NCI-H1417 (cell line): ENCODE measurements at regions not wholly inside any gene's neighbourhood (a gene's known extent, or its start where the extent isn't known, plus 50 kb on each side); places are given as distances from the start of the nearest gene placed in this dataset.

Source experiments
- DNase-seq, 3 experiments: peaks; one replicate each; lab custom pipeline; 2025; lab: John Stamatoyannopoulos, UW

GRCh38 chr2:183284606-183285005 lies 160.4 kb downstream of the NUP35 start:
- DNase-seq, result no peak

GRCh38 chr2:183291436-183291835 lies 167.2 kb downstream of the NUP35 start:
- no peak for DNase-seq

GRCh38 chr2:183292028-183292427 lies 167.8 kb downstream of the NUP35 start:
- no peak for DNase-seq

DNA sequence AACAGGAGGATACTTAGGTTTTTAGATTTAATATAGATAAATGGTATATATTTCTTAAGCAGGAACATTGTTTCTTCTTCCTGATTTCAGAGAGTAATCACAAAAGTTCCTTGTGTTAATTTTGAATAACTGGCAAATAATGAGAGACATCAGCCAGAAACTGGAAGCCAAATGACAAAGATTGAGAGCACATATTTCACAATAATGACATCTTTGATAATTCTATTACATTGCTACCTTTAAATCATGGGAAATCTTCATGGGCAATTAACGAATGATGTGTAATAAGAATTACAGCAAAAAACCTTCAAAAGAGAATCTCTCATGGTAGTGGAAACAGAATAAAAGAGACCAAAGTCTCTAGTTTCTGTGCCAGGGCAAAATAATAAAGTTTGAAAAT lies 215.1 kb downstream of the NUP35 start:
- no peak for DNase-seq

DNA sequence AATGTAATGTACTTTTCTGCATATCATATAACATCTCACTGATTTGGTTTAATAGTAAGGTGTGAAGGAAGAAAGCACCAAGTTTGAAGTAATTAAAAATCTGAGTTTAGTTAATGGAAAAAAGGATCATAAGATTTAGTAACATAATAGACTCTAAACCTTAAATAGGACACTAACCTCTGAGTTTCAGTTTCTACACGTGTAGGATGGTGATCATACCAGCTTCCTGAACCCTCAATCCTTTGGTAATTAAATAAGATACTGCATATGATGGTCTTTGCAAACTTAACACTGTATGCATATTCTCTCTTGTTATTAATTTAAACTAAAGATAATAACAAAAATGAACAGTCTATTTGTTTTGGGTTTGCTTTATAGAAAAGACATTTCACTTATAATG lies 216.8 kb downstream of the NUP35 start:
- DNase-seq, result no peak

DNA sequence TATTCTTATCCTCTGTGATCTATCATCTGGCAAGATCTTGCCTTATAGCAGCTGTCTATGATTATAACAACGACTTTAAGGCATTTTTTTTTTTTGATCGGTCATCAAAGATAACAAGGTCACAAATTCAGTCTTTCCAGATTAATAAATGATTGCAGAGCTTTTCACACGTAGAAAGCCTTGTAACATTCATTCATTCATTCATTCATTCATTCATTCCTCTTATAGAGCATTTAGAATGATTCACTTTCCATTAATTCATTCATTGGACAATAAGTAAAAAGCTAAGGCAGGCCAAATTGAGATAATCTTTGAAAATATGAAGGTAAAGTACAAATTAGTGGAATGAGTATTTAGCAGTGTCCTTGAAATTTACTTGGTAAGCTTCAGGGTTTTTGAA lies 223.7 kb downstream of the NUP35 start:
- no peak for DNase-seq

GRCh38 chr2:183348492-183348891 lies 224.2 kb downstream of the NUP35 start:
- DNase-seq, result peak in 1 of 3 experiments; percentile 7

DNA sequence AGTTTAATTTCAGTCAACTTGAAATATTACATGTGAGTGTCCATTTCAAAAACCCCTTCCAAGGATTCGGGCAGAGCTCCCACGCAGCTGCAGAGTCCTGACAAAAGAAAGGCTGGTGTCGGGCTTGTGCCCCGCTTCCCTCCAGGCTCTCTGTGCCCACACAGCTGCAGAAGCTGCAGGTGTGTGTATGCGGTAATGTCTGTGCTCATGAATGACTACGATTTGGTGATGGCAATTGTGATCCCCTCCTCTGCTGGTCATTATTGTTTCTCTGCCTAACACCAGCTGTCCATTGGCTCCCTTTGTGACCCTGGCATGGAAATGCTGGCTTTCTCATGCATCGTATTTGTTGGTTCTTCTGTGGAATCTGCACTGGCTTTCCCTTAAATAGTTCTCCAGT lies 224.8 kb downstream of the NUP35 start:
- peak in 1 of 3 experiments; percentile 16 for DNase-seq

DNA sequence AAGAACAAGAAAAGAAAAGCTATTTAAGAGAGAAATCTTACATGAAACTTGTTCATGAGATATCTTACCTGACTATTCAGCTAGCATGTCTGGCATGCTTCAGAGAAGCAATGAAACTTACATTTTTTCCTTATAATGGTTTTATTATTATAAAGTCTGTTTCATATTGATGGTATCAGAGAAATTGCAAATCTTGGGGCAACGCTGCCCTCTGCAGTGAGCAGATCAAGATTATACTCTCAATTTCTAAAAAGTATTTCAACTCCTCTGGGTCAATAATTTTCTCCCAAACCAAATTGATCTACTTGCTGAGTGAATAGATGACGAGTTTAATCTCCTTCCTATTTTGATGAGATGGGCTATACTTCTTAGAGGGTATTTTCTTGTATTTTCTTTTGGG lies 235.6 kb downstream of the NUP35 start:
- no peak for DNase-seq

GRCh38 chr2:183371545-183371944 lies 247.3 kb downstream of the NUP35 start:
- no peak for DNase-seq

DNA sequence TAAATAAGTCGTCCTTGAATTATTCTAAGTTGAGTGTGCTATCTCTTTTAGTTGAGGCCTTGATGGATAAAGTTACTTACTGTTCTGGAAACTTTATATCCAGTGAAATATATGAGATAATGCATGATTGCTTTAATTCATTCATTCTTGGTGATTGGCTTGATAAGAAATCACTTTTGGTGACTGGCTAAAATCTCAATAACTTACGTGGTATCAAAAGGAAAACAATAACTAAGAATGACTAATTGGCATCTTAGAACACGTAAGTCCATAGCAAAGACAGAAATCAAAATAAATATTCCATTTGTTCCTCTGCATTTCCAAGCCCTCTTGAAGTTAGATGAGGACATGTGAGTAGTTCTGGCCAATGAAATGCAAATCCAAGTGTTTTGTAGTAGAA lies 251.6 kb downstream of the NUP35 start:
- DNase-seq, result no peak

- no peak for DNase-seq
These were observed 259.6 kb downstream of the NUP35 start for GRCh38 chr2:183383854-183384253.

- no peak for DNase-seq
These were observed 265.4 kb downstream of the NUP35 start for GRCh38 chr2:183389546-183390080.

DNA sequence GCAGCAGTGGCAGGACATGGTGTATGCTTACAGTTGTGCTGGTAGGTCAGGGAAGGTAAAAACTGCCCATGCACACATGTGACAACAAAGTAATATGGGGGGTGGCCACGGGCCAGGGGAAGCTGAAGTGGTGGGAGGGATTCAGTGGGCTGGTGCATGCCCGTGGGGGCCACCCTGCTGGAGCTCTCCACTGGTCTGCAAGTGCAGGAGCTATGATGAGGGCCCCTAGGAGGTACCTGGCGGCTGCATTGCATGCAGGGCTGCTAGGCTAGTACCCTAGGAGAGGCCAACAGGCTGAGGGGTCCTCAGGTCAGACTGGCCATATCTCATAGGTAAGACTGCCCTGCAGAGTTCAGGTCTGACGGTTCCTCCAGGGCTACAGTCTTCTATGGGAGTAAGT lies 265.9 kb downstream of the NUP35 start:
- no peak for DNase-seq

GRCh38 chr2:183404392-183404791 lies 280.1 kb downstream of the NUP35 start:
- no peak for DNase-seq

DNA sequence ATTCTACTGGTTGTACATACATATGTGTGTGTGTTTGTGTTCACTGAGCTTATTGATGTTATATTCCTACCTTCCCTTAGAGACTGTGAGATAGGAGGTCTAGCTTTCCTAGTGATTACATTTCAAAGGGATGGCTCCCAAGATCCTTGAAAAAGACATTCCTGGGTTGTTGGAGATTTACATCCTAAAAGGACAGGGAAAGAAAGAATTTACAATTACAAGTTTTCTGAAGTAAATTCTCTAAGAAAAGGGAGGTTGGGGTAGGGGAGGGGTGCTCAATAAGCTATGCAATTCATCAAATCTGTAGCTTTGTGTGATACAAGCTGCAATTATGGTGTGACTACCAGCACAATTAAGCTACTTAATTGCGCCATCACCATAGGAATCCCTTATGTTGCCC lies 284.3 kb downstream of the NUP35 start:
- DNase-seq, result no peak

DNA sequence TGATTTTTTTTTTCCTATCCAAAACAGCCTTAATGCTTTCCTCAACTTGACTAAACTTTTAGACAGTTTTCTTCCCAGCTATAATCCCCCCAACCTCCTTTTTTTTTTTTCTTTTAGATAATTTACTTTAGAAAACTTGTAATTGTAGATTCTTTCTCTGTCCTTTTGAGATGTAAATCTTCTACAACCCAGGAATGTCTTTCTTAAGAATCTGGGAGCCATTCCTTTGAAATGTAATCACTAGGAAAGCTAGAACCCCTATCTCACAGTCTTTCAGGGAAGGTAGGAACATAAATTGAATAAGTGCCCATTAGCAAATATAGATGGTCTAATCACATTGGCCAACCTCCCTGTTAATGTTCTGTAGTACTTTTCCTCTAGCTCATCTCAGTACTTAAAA lies 285.4 kb downstream of the NUP35 start:
- no peak for DNase-seq

GRCh38 chr2:183416753-183417152 lies 292.5 kb downstream of the NUP35 start:
- DNase-seq, result no peak

DNA sequence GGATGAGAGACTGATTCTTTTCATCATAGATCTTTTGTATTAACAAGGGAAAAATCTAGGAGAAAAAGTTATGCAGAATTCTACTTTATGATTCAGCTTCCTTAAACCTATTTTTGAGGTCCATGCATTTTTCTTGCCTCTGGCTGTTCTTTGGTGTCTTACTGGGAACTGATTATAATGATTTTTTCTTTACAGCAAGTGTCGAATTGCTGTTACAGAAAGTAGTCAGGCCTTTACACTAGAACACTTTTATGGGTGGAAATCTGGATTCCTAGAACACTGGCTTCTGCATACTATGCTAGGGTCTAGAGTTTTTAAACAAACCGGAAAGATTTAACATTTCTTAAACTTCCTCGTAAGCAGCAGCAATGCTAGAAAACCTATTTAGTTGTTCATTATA lies 302.6 kb downstream of the NUP35 start:
- DNase-seq, result no peak

- DNase-seq, result no peak
These were observed 303.3 kb downstream of the NUP35 start for GRCh38 chr2:183427558-183427957.

DNA sequence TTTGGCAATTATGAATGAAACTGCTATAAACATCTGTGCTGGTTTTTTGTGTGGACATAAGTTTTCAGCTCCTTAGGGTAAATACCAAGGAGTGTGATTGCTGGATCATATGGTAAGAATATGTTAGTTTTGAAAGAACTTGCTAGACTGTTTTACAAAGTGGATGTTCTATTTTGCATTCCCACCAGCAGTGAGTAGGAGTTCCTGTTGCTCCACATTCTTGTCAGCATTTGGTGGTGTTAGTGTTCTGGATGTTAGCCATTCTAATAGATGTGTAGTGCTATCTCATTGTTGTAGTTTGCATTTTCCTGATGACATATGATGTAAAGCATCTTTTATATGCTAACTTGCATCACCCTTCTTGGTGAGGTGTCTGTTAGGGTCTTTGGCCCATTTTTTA lies 304.6 kb downstream of the NUP35 start:
- no peak for DNase-seq

DNA sequence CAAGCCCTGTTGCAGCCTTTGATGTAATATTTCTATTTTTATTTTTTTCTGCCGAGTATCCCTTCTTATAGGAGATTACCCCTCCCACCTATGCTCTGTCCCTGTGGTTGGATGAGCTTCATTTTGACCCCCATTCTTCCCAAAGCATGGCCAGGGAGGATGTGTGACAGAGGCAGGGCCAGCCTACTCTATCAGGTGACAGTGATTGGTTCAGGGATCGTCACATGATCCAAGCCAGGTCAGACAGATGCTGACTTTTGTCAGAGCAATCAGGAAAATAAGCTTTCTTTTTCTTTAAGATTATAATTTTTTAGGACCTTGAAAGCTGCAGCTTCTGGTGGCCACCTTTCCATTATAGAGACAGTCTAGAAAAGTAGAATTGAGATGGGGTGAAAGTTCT lies 314.3 kb downstream of the NUP35 start:
- no peak for DNase-seq

DNA sequence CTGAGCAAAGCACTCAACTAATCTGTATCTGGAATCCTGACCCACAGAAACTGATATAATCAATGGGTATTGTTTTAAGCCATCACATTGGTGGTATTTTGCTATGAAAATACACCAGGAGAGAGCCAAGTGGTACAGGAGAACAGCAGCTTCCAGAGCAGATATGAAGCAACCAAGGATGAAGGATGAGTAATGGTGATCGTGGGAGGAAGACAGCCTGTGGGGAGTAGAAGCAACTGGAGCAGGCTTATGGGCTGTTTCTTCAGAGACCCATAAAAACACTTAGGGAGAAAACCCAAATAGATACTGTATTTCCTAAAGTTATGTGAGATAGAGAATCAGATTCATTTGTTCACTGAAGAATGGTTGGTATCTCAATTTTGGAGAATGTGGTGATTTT lies 330.8 kb downstream of the NUP35 start:
- no peak for DNase-seq

DNA sequence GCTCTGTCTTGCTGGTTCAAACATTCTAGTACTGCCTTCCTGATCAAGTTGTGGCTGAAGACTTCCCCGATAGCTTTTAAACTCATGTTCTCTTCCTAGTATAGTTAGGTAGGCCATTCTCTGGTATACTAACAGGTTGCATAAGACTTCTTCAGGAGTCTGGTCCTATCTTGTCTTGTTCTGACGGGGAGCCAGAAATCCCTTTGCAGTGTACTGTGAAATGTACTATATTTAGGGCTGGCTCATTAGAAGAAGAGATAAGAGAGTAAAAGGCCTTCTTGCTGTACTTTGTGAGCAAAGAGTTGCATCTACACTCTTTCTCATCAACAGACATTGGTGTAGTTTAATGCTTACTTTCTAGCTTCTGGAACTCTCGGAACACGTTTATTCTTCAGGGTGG lies 331.9 kb downstream of the NUP35 start:
- DNase-seq, result no peak

GRCh38 chr2:183458460-183458859 lies 334.2 kb downstream of the NUP35 start:
- no peak for DNase-seq
